ENCODE measurements at regions not wholly inside any gene's neighbourhood (a gene's known extent, or its start where the extent isn't known, plus 50 kb on each side); places are given as distances from the start of the nearest gene placed in this dataset.
"Not testable (repeated sequence)": the region's sequence is repeated elsewhere in the genome, so short reads cannot be mapped to it uniquely, and the experiment has no call there.

DNA sequence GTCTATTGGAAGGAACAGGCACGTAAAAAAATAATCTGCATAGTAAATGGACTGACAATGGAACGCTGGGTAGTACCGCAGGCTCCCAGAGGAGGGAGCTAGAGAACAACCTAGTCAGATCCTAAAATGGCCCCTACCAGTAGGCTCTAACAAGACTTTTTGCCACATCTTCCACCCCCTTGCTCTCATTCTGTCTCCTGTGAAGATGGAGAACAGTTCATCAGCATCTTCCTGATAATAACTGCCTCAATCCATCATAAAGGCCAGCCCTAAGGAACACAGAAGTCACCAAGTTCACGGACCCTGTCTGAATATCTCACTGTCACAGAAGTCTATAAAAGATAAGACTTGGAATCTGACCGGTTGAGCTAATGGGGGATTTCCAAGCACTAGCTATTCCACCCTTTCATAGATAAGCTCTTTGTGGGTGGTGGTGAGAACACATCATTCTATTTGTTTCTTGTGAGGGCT is 133.4 kb downstream of the SLC1A3 start:
- peak; percentile 39 for DNase-seq (ENCODE audit: low read depth)

DNA sequence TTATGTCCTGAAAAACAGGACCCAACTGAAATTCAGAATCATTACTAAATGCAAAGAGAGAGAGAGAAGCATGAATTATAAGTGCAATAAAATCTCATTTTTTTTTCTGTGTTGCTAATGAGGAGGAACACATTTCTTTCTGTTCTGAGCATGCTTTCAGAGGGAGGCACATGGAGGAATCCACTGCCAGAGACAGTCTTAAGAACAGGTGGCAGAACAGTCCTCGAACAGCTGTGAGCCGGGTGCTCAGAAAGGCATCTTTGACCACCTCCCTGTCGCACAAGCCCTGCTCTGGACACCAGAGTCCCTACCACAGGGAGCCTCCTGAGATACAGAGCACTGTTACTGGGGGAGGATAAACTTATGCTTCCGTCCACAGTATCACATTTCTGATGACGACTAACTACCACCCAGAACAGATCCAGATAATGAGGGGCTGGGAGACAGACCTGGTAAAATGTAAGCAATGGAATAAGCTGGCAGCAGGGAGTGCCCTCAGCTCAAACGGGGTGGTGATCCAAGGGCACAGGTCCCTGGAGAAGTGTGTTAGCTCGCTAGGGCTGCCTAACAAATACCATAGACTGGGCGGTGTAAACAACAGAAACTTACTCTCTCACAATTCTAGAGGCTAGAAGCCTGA is 134.0 kb downstream of the SLC1A3 start:
- DNase-seq (ENCODE audit: low read depth), result no peak

DNA sequence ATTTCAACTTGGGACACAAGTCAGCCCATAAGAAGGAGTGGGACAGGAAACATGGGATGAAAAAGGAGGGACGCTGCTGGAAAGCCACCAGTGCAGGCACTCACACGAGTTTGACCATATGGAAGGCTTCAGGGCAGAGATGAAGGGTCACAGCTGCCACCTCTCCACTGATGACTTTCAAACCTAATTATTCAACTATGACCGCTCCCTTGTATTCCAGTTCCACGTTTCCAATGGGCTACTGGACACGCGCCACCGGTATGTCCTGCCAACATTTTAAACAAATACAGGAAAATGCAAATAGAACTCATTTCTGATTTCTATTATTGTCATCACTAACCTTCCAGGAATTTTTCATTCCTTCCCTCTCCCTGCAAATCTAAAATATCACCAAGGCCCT is 134.7 kb downstream of the SLC1A3 start:
- DNase-seq (ENCODE audit: low read depth), result no peak

DNA sequence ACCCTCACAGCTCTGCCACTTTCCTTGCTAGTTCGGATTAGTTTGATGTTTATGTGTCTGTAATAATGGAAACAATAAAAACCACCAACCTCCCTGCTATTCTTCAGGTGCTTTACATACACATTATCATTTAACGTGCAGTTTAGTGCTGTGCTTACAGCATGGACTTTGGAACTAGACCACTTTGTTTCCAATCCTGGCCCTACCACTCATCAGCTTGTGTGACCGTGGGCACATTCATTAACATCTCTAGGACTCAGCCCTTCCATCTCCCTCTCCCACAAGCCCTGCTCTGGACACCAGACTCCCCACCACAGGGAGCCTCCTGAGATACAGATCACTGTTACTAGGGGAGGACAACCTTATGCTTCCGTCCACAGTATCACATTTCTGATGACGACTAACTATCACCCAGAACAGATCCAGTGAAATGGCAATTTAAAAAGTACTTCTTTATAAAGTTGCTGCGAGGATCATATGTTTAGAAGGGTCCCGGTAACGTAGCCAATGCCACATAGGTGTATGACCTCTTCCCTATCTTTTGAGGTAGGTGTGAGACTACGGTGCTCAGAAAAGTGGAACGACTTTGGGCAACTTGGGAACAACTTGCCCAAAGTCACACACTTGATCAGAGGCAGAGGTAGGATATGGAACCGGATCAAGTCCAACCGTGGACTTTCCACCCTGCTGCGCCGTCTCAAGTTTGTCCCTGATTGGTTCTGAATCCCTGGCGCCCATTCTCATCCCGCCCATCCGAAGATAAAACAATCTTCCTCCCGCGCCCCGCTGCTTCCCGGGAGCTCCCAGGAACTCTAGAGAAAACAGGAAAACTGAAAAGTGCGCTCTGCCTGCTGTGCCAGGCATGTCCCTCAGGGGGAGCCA is 132.4 kb upstream of the NIPBL start:
- no peak for DNase-seq (ENCODE audit: low read depth)

DNA sequence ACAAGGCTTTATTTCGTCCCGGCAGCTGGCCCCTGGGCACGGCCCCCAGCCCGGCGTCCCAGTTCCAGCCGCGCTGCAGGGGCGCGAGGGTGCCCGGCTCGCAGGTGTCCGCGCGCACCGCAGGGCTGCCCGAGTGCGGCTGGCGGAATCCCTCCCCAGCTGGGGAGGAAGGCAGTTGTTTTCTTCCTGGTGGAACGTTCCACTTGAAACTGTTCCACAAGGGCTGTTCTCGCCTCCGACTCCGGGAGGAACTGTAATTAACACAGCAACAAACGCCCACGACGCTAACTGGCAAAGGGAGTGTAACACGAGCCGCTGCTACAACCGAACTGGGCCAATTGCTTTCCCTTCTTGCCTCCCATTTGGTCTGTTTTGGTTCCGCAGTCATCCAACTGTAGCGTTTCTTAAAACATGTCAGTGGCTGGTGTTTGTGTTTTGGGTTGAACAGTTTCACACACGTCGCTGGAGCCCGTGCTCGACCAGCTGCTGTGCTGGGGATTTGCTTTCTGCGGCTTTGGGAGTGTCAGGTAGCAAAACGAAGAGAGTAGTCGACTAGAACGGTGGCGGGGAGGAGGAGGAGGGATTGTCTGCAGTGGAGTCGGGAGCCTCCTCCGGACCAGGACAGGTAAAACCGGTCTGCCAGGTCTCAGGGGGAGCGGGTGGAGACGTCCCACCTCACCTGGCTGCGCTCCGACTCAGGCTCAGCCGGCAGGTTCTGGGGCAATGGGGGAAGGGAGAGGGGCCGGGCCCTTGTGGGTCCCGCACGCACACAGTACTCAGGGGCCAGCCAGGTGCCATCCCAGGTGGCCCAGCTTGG is 131.6 kb upstream of the NIPBL start:
- DNase-seq (ENCODE audit: low read depth), result no peak

DNA sequence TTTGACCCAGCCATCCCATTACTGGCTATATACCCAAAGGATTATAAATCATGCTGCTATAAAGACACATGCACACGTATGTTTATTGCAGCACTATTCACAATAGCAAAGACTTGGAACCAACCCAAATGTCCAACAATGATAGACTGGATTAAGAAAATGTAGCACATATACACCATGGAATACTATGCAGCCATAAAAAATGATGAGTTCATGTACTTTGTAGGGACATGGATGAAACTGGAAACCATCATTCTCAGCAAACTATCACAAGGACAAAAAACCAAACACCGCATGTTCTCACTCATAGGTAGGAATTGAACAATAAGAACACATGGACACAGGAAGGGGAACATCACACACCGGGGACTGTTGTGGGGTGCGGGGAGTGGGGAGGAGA is 128.8 kb upstream of the NIPBL start:
- DNase-seq (ENCODE audit: low read depth), result not testable (repeated sequence)

DNA sequence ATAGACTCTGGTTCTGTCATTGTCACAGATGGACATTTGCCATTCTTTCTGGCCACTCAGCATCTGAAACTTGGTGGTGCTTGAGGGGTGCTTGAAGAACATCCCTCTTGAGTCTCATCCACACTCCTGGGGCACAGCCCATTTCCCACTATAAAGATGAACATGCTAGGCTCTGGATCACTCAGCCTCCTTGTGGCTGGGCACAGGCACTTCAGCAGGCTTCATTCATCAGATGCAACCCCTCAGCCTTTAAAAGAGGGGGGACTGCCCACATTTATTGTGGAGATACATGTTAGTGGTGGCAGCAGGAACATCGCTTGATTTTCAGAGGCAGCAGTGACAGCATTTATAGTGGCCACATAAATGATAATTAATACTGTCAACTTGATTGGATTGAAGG is 124.7 kb upstream of the NIPBL start:
- no peak for DNase-seq (ENCODE audit: low read depth)

DNA sequence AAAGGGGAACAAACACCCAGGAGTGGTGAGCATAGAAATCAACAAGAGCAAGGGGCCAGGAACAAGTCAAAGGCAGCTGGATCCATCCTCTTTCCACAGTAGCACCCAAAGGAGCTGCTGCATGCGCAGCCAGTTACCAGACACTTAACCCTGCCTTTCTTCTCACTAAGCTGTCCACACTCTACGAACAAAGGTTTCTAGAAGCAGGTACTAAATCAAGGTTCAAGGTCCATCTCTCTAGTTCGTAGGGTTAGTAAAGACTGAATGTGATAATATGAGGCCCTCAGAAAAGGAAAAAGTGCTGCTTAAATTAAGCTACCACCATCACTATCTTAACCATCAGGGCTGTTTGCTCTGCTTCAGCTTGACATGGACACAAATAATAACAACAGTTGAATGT is 121.2 kb upstream of the NIPBL start:
- DNase-seq (ENCODE audit: low read depth), result no peak

DNA sequence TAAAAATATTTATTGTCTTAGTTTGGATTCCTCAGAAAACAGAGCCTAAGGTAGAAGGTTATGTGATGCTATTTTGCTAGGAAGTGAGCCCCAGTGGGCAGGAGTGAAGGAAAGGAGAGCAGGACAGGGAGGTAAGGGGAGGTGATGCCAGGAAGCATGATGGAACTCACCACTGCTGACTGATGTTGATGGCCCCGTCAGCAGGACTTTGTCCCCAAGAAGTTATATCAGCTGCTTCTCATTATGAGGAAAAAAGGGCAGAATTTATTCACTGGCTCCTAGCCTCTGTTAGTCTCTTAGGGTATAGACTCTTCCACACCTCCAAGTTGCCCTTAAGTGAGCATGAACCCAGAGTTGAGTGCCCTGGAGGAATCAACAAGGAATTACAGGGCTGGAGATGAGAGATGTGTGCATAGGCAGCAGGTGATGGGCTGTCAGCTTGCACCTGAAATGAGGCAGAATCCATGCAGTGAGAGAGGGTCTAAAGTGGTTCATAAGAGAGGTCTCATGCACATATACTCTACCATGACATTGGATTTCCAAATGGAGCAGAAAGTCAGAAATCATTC is 120.6 kb upstream of the NIPBL start:
- no peak for DNase-seq (ENCODE audit: low read depth)

DNA sequence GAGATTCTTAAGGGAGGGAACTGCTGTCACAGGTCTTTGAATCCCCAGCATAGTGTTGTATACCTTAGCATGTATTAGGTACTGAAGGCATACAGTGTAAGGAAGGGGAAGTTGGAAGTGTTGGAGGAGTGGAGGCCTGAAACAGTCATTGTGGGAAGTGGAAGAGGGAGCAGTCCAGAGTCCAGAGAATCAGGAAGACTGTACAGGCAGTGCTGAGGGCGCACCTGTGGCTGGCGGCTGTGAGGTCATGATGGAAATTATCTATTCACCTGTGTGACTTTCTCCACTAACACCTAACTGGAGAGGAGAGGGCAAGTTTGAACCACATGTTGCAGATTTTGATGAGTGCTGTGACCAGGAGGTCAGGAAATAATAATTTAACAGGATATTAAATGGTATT is 119.7 kb upstream of the NIPBL start:
- no peak for DNase-seq (ENCODE audit: low read depth)

DNA sequence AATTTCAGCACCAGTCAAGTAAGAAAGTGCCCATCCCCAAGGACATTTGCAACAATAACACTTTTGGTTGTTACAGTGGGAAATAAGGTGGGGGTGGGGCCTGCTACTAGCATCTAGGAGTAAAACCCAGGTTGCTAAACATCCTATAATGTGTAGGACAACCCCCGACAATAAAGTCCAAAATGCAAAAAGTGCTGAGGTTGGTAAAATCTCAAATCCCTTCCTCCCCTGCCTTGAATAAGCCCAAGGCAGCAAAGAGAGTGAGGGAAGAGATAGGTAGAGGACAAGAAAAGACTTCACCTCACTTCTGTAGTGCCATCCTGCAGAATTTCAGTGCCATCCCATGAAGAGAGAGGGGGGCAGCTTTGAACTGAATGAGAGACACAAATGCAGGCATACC is 117.5 kb upstream of the NIPBL start:
- no peak for DNase-seq (ENCODE audit: low read depth)

DNA sequence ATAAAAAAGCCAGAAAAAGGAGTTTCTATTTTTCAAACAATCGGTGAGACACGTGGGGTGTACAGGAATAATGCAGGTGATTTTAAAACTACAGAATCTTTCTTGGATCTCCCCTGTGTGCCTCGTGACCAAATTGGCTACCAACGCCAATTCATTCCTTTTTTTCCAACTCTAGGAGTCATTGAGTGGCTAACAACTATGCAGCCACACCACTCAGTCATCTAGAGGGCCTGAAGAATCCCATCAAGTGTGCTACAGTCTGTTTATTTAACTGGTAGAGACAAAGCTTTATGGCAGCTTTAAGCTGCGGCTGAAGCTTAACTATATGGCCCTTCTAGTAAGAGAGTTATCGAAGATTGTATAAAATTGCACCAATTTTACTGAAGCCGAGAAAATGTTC is 113.1 kb upstream of the NIPBL start:
- no peak for DNase-seq (ENCODE audit: low read depth)

DNA sequence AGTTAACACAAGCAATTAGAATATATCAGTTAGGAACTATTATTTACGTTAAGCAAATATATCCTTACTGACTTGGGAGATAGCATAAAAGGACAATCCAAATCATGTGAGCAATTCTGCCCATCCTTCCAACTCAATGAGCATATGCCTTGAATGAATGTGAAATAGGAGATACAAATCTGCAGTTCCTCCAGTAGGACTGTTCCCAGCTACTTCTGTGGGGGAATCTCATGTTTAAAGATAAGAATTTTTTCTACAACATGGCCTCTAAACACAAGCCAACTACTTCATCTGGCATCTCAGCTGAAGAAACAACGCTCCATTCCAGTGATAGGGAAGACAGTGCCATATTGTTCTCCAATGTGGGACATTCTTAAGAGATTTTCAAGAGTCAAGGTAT is 110.7 kb upstream of the NIPBL start:
- DNase-seq (ENCODE audit: low read depth), result no peak

DNA sequence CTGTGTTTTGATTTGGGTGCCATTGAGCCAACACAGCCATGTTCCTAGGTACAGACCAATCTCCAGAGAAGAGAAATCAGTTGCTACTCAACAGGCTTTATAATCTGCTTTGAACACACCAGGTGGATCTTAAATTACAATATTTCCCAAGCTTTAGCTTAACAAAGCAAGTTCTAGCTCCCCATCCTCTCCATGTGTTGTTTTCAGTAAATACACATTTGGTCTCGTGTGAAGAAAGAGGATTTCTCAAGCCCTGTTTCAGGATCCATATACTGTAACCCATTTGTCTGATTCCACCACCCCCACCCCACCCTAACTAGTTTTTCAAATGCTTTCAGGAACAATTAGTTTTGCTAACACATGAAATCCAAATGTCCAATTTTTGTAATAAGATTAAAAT is 109.6 kb upstream of the NIPBL start:
- DNase-seq (ENCODE audit: low read depth), result no peak

DNA sequence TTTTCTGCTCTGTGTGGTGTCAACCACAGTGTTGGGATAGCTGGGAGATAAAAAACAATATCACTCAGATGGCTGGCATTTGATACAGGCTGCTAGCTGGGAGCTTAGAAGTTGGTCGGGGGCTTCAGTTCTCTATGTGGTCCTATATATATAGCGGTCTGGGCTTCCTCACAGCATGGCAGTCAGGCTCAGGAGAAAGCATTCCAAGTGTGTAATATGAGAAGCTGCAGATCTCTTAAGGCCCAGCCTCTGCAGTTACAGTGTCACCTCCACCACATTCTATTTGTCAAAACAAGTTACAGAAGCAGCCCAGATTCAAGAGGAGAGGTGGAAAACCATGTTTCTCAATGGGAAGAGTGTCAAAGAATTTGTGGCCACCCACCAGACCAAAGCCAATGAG is 108.1 kb upstream of the NIPBL start:
- DNase-seq (ENCODE audit: low read depth), result no peak

DNA sequence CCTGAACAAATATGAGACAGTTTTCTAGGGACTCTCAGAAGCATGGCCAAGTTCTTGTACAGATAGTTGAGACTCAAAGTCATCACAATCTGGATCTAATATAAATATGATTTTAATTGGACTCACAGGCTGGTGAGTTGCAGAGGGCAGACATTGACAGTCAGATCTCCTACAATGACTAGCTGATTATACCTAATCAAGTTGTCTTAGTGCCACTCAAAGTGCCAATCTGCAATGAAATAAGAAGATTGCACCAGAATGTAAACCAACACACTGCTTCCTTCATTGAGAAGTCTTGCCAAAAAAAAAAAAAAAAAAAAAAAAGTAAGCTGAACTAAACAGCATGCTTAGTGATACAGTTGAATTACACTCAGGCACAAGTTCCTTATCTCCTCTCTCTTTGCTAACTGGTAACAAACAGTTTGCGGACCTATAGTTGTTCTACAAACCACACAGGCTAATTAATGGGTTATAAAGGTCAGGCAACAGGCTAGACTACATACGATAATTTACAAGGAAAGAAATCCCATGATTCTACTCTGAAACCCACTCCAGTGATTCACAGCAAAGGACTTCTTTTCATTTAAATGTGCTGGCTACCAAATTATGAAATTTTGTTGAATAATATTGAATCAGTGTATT is 107.3 kb upstream of the NIPBL start:
- no peak for DNase-seq (ENCODE audit: low read depth)

DNA sequence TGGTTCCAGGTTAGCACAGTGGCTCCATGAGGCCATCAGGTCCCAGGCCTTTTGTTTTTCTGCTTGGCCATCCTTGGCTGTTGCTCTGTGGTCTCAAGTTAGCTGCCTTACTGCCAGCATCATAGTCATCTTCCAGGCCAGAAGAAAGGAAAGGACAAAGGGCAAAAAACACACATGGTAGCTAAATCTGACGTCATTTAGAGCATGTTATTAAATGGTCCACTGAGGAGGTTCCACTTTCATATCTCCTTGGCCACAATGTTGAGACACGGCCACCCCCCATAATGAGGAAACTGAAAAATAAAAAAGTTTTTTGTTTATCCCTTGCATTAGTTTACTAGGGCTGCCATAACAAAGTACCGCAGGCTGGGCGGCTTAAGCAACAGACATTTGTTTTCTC is 106.4 kb upstream of the NIPBL start:
- no peak for DNase-seq (ENCODE audit: low read depth)

DNA sequence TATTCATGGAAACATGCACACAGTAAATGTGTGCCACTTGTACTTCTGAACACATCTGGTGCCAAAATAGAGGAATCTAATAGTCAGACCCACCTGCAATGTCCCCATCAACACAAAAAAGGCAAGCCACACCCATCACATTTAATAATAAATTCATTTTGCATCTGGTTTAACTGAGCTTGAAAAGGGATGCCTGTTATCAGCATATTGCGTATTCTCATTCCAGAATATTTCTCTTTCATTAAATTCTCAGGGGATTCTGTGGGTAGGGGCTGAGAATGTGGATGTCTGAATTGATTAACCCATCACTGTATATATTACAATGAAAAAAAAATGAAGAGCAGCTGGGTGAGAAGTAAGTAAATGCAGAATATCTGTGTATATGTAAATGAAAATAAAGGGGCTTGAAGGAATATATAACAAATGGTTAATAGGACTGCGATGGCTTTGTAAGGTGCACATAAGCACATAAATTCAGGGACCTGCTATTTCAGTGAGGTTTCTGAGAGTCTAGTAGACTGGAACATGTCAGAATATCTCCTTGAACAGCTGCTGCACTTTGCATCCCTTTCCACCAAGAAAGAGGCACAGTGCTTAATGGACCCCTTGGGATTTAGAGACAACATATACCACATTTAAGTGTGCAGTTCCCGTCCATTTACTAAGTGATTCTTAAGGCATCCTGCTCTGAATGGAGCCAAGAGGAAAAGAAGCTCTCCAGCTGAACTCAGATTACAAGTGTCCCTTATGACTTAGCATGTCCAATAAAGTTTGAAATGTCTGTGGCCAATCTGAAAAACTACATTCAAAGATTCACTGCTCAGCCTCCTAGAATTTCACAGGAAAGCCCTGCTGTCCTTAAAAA is 104.1 kb upstream of the NIPBL start:
- DNase-seq (ENCODE audit: low read depth), result no peak

DNA sequence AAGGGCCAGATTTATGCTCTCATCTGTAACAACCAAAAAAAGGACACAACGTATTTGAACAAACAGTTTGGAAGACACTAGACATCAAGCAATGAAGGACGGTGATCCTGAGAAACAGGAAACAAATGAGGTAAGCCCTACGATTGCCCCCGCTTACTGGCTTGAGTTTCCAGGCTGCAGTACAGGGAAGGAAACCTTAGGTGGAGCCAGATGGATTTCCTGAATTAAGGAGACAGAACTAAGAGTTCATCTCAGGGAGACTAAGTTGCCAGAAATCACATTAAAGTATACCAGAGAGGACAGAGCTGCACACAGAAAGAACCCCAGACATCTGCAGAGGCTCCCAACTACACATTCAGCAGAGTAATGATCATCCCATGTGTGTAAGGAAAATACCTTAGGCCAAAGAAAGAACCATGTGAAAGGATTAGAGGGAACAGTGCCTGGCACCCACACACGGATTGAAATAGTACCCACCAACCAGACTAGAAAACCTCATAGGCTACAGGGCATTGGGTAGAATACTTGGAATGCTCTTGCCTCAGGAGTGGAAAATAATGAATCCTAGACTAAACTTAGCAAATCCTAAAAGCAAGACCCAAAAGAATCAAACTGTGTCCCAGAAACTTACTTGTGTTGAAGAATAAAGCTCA is 99.3 kb upstream of the NIPBL start:
- DNase-seq (ENCODE audit: low read depth), result no peak

DNA sequence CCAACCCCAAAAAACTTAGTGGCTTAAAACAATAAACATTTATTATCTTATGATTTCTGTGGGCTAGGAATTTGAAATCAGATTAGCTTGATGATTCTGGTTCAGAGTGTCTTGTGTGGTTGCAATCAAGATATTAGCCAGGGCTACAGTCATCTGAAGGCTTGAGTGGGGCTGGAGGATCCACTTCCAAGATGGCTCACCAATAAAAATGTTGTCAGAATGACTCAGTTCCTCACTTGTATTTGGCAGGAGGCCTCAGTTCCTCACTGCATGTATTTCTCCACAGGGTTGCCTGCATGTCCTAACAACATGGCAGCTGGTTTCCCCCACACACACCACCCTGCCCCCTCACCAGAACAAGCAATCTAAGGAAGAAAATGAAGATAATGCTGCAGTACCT is 98.2 kb upstream of the NIPBL start:
- DNase-seq (ENCODE audit: low read depth), result no peak

All from activated gamma-delta T cell treated with anti-CD3 and anti-CD28 coated beads, Interleukin-2, amount 50 U/mL, for 16 hours (primary cell).